Fibroblast of villous mesenchyme (primary cell): ENCODE measurements at regions not wholly inside any gene's neighbourhood (a gene's known extent, or its start where the extent isn't known, plus 50 kb on each side); places are given as distances from the start of the nearest gene placed in this dataset.
"Not testable (repeated sequence)": the region's sequence is repeated elsewhere in the genome, so short reads cannot be mapped to it uniquely, and the experiment has no call there.

Experiments
- DNase-seq: peaks from one replicate; pipeline ENCODE4 v3.0.0-alpha.2; 2010; ENCODE audit warnings: low read depth
- H3K4me3 ChIP-seq: 2 replicates; pipeline ENCODE4 v1.5.1; 2011; ENCODE audit warnings: low read depth, mild to moderate bottlenecking, low read length
- CTCF ChIP-seq: IDR thresholded peaks from 2 replicates; pipeline ENCODE4 v1.5.1; 2012; ENCODE audit warnings: low read depth, mild to moderate bottlenecking, low read length; ENCODE audit not compliant: insufficient read depth

GRCh38 chr14:82009993-82010392 is 476.3 kb upstream of the SEL1L start:
- no peak for TF ChIP-seq CTCF
- no peak overlapping the region for H3K4me3 ChIP-seq
- no peak for DNase-seq

DNA sequence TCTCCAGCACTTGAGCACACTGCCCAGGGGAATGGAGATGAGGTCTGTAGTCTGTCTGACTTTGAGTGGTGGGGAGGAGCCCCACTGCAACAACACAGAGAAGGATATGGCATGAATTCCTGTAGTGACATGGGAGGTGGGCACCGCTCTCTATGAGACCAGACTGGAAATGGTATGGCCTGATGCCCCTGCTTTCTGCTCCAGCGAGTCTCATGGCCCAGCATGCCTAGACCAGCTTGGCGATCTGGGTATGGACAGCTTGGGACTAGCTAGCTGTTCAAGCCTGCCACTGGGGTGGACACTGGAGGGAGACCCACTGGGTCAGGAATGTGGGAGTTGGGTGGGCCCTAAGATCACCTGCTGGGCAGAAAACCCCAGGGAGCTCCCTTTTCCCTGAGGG is 477.8 kb upstream of the SEL1L start:
- no peak for DNase-seq
- no peak for TF ChIP-seq CTCF
- no peak overlapping the region for H3K4me3 ChIP-seq

DNA sequence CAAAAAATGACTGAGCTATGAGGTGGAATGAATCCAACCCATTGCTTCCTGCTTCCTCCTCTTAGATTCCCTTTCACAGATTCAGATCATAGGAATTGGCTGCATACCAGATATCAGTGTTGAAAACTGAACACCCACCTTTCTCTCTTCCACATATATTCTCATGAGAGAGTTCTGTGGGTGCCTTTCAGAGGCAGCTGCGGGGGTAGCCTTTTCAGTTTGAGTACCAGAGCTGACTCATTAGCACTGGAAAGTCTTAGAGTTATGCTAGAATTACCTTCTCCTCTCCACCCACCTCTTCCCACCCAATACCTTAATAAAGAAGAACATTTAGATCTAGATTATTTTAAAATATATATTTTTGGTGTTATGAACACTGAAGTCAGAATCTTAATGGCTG is 495.4 kb upstream of the SEL1L start:
- TF ChIP-seq CTCF = no peak
- H3K4me3 ChIP-seq = no peak overlapping the region
- DNase-seq = no peak

DNA sequence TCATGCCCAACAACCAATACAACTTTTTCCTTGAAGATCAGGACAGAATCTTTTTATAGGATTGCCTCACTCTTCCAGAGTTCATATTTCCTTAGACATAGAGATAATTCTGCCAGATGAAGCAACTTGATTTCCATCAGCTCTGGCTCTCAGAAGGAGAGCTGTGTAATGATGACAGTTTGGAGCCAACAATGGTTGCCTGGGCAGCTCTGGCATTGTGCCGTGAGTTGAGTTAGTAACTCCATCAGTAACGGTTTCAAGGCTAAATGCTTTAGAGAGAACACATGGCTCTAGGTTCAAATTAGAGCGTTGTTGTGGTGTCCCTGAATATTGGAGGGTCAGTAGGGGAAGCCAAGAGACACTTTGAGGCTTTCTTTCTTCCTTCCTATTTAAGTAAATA is 501.7 kb upstream of the SEL1L start:
- TF ChIP-seq CTCF = no peak
- H3K4me3 ChIP-seq = no peak overlapping the region
- DNase-seq = no peak

DNA sequence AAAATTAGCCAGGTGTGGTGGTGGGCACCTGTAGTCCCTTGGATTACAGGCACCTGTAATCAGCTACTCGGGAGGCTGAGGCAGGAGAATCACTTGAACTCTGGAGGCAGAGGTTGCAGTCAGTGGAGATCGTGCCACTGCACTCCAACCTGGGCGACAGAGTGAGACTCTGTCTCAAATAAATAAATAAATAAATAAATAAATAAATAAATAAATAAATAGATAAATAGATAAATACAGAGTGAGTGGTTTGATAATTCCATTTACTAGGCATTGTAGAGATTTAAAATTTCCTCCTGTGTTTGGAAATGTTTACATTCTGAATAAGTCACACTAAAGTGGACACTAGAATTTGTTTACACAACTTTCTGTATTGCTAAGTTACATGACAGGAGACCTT is 504.4 kb upstream of the SEL1L start:
- not testable (repeated sequence) for DNase-seq, H3K4me3 ChIP-seq

GRCh38 chr14:82045339-82045738 is 511.7 kb upstream of the SEL1L start:
- no peak overlapping the region for H3K4me3 ChIP-seq
- TF ChIP-seq CTCF = no peak
- no peak for DNase-seq

DNA sequence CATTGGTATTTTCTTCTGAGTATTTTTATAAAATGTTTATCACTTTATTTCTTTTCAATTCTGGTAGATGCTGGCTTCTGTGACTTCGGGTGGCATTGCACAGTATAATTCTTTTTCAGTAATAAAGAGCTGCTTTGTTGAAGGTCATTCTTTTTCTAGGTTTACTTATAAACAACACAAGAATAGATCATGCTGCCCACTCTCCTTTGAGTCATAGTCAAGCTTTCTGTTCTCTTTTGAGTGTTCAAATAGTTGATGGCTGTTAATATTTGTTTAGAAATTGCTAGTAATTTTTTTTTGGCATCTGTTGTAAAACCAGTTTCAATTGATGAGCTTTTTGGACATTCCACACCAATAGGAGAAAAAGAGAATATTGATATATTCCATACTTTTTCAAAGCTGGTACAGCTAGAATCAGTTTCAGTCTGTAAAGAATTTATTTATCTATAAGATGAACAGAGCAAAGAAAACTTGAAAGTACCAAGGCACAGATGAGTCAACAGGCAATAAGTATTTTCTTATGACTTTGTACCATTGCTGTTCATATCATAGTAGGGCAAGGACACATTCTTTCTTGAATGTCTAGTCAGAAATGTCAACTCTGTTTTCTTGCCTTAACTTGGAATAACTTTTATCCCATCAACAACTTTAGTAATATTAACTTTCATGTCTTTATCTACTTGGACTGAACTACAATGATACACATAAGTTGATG is 513.0 kb upstream of the SEL1L start:
- H3K4me3 ChIP-seq = no peak overlapping the region
- no peak for DNase-seq
- TF ChIP-seq CTCF = no peak
